Hematopoietic multipotent progenitor cell treated with erythropoietin and hydrocortisone succinate and interleukin-3 and kit ligand, for 6 days (in vitro differentiated cells): ENCODE measurements at regions not wholly inside any gene's neighbourhood (a gene's known extent, or its start where the extent isn't known, plus 50 kb on each side); places are given as distances from the start of the nearest gene placed in this dataset.
"Not testable (repeated sequence)": the region's sequence is repeated elsewhere in the genome, so short reads cannot be mapped to it uniquely, and the experiment has no call there.

Experiments
- DNase-seq: peaks from one replicate; pipeline ENCODE4 v3.0.0-alpha.2; 2015

DNA sequence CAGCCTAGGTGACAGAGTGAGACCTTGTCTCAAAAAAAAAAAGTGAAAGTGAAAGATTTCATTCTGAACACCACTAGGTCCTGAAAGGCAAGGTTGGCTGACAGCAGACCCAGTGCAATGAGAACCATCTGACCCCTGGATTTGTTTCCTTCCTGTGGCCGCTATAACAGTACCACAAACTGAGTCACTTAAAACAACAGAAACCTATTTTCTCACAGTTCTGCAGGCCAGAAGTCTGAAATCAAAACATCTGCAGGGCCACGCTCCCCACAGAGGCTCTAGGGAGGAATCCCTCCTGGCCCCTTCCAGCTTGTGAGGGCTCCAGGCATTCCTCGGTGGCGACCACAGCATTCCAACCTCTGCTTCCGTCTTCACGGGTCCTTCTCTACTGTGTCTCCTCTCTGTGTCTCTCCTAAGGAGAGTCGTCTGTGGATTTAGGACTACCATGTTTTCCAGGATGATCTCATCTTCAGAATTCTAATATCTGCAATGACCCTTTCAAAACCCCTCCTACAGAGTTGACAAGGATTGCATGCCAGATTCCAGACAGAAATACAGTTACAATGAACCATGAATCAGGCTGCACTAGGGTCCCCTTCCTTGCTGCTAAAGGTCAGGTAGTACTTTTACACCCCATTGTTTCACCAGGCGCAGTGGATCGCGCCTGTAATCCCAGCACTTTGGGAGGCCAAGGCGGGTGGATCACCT, 78.0 kb upstream of the ADGRL1 start:
- DNase-seq: not testable (repeated sequence)

DNA sequence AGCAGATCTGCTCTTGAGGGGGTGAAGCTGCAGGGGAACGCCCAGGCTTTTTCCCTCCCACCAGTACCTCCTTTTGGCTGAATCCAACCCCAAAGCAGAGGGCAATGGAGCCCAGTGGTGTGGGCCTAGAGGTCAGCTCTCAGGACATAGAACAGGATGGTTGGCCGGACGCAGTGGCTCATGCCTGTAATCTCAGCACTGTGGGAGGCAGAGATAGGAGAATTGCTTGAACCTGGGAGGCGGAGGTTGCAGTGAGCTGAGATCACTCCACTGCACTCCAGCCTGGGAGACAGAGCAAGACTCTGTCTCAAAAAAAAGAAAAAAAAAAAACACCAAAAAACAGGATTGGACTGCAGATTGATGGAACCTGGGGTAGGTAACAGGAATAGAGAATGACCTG, 73.3 kb upstream of the ADGRL1 start:
- not testable (repeated sequence) for DNase-seq

- no peak for DNase-seq
These were observed 71.6 kb upstream of the ADGRL1 start for GRCh38 chr19:14277608-14278007.

DNA sequence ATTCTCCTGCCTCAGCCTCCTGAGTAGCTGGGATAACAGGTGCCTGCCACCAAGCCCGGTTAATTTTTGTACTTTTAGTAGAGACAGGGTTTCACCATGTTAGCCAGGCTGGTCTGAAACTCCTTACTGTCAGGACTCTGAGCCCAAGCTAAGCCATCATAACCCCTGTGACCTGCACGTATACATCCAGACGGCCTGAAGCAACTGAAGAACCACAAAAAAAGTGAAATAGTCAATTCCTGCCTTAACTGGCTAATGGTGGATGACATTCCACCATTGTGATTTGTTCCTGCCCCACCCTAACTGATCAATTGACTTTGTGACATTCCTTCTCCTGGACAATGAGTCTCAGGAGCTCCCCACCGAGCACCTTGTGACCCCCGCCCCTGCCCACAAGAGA, 69.9 kb upstream of the ADGRL1 start:
- DNase-seq: not testable (repeated sequence)

DNA sequence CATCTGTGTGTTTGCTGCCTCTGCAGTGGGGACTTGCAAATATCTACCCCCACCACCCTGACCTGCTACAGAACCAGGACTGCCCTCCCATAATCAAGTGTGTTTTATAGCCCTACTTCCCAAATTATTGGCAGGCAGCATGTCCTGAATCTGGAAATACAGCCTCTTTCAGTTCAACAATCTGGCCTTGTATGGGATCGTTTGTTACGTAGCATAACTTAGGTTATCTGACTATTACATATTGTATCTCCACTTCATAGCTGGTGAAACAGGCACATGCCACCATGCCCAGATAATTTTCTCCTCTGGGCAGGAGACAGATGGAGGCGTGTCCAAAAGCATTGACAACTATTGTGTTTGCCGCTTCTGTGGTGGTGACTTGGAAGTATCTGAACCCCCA, 66.7 kb upstream of the ADGRL1 start:
- DNase-seq: no peak

- no peak for DNase-seq
These were observed 65.9 kb upstream of the ADGRL1 start for GRCh38 chr19:14271840-14272239.

- not testable (repeated sequence) for DNase-seq
These were observed 64.6 kb upstream of the ADGRL1 start for GRCh38 chr19:14270557-14270956.

DNA sequence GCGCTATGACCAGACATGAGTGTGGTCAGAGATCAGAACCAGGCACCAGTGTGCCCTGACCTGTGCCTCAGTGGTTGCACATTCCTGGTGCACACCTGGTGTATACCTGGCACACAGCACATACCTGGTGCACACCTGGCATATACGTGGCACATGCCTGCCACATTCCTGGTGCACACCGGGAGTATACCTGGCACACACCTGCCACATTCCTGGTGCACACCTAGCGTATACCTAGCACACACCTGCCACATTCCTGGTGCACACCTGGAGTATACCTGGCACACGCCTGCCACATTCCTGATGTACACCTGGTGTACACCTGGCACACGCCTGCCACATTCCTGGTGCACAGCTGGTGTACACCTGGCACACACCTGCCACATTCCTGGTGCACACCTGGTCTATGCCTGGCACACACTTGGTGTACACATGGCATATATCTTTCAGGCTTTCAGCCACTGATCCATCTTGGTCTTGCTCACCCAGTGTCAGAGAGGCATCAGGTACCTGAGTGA, 61.3 kb upstream of the ADGRL1 start:
- no peak for DNase-seq

GRCh38 chr19:14266208-14266607, 60.2 kb upstream of the ADGRL1 start:
- DNase-seq: not testable (repeated sequence)

DNA sequence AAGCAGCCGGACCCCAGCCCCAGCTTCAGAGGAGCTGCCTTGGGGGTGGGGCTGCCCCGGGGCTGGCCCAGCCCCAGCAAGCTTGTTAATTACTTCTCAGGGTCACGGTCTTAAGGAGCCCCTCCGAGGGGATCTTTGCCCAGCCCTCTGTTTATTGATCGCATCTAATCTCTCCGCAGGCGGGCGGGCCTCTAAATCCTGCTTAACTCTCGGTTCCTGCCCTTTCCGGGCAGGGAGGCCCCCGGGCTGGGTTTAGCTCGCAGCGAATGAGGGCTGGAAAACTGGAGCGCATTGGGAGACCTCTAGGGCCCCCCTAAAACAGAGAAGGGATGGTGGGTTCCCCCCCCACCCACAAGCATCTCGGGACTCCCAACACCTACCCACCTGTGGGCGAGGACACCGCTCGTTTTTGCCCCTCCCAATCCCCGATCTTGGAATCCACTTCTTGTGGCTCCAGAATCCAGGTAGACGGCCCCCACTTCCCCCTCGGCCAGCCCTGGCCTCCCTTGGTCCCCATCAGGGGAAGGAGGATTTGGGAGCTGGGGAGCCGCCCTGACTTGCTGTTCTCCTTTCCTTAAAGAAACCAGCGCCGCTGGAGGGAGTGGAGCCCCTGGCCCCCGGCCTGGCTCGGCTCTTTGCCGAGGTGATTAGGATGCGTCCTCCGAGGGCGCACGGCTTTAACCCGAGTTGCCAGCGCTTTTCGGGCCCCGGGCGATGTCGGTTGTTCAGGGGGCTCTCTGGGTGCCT, 59.5 kb upstream of the ADGRL1 start:
- no peak for DNase-seq

GRCh38 chr19:14255902-14256649, 50.1 kb upstream of the ADGRL1 start:
- not testable (repeated sequence) for DNase-seq
